IMR-90 (cell line): ENCODE measurements at regions not wholly inside any gene's neighbourhood (a gene's known extent, or its start where the extent isn't known, plus 50 kb on each side); places are given as distances from the start of the nearest gene placed in this dataset.

ENCODE experiments used
- ATAC-seq: fragments of 200-7000 bp; cut with Tn5 transposase; 2 replicates; pipeline ENCODE4 v1.9.1; 2020; ENCODE audit warnings: low read depth, mild to moderate bottlenecking, moderate library complexity
- BruUV-seq: library from RNA; stranded (reverse); fragments of 400-500 nt; replicated peaks from 2 replicates; lab custom pipeline; 2021; lab: Mats Ljungman, UMichigan
- CTCF ChIA-PET: fragments of 300-600 bp; formaldehyde crosslinking; extraction: SDS; loops from one replicate; lab custom pipeline; 2021; ENCODE audit warnings: antibody characterized with exemption; lab: Yijun Ruan, JAX
- POLR2A ChIA-PET: fragments of 300-600 bp; sonication (Branson Sonifier 250); formaldehyde crosslinking; loops from one replicate; lab custom pipeline; 2022; ENCODE audit warnings: antibody characterized with exemption; ENCODE audit not compliant: unreplicated experiment; lab: Charles Lee
- DNase-seq: peaks from one replicate; pipeline ENCODE4 v3.0.0; 2013
- H2AFZ ChIP-seq: replicated peaks from 2 replicates; pipeline ENCODE3; 2013; ENCODE audit warnings: low read length, mild to moderate bottlenecking; ENCODE audit not compliant: poor library complexity
- H2AK5ac ChIP-seq: 2 replicates; pipeline ENCODE4 v1.6.1; 2013; ENCODE audit warnings: low read depth, low read length, inconsistent platforms
- H2AK9ac ChIP-seq: replicated peaks from 2 replicates; pipeline ENCODE3; 2013; ENCODE audit warnings: mild to moderate bottlenecking, low read depth, low read length, moderate library complexity; ENCODE audit not compliant: poor library complexity
- H2BK120ac ChIP-seq: 2 replicates; pipeline ENCODE4 v1.6.1; 2013; ENCODE audit warnings: low read depth, low read length, inconsistent platforms
- H2BK15ac ChIP-seq: 3 replicates; pipeline ENCODE4 v1.6.1; 2013; ENCODE audit warnings: low read depth, low read length, inconsistent platforms
- H2BK20ac ChIP-seq: 2 replicates; pipeline ENCODE4 v1.6.1; 2013; ENCODE audit warnings: low read depth, mild to moderate bottlenecking, inconsistent platforms, low read length, moderate library complexity
- H2BK5ac ChIP-seq: 2 replicates; pipeline ENCODE4 v1.6.1; 2013; ENCODE audit warnings: mild to moderate bottlenecking, low read depth, low read length, inconsistent platforms; ENCODE audit not compliant: poor library complexity, severe bottlenecking
- H3K14ac ChIP-seq: replicated peaks from 2 replicates; pipeline ENCODE4 v1.6.1; 2013; ENCODE audit warnings: low read depth, low read length, inconsistent platforms
- H3K18ac ChIP-seq: 2 replicates; pipeline ENCODE4 v1.6.1; 2013; ENCODE audit warnings: low read depth, low read length, control low read depth
- H3K23ac ChIP-seq: 2 replicates; pipeline ENCODE4 v1.6.1; 2013; ENCODE audit warnings: low read depth, low read length, inconsistent platforms
- H3K27ac ChIP-seq: 2 replicates; pipeline ENCODE4 v1.5.1; 2013; ENCODE audit warnings: mild to moderate bottlenecking, control low read depth, low read length; ENCODE audit not compliant: insufficient read depth
- H3K27me3 ChIP-seq: 2 replicates; pipeline ENCODE4 v1.6.1; 2013; ENCODE audit warnings: low read length; ENCODE audit not compliant: control insufficient read depth, insufficient read depth
- H3K36me3 ChIP-seq: 2 replicates; pipeline ENCODE4 v1.6.1; 2013; ENCODE audit warnings: low read length, mixed read lengths; ENCODE audit not compliant: control insufficient read depth, insufficient read depth
- H3K4ac ChIP-seq: 2 replicates; pipeline ENCODE4 v1.6.1; 2013; ENCODE audit warnings: low read depth, low read length, inconsistent platforms
- H3K4me1 ChIP-seq: 2 replicates; pipeline ENCODE4 v1.6.1; 2013; ENCODE audit warnings: low read length, mixed read lengths; ENCODE audit not compliant: control insufficient read depth, insufficient read depth
- H3K4me2 ChIP-seq: 2 replicates; pipeline ENCODE4 v1.6.1; 2013; ENCODE audit warnings: low read depth, mild to moderate bottlenecking, control low read depth, low read length, moderate library complexity
- H3K4me3 ChIP-seq: 2 replicates; pipeline ENCODE4 v1.5.1; 2013; ENCODE audit warnings: low read depth, mild to moderate bottlenecking, control low read depth, low read length, moderate library complexity; ENCODE audit not compliant: insufficient read depth
- H3K56ac ChIP-seq: 2 replicates; pipeline ENCODE4 v1.6.1; 2013; ENCODE audit warnings: low read length, inconsistent platforms; ENCODE audit not compliant: insufficient read depth; ENCODE audit errors: extremely low read depth
- H3K79me1 ChIP-seq, 2 experiments: 2 replicates each; pipeline ENCODE4 v1.6.1; 2013; ENCODE audit warnings: low read length in 2 of 2, inconsistent platforms in 1 of 2, low read depth in 1 of 2
- H3K9ac ChIP-seq: 2 replicates; pipeline ENCODE4 v1.6.1; 2013; ENCODE audit warnings: low read depth, low read length, control low read depth
- H3K9me1 ChIP-seq: 2 replicates; pipeline ENCODE4 v1.6.1; 2013; ENCODE audit warnings: low read length, inconsistent platforms; ENCODE audit not compliant: insufficient read depth
- H3K9me3 ChIP-seq: 2 replicates; pipeline ENCODE4 v1.6.1; 2013; ENCODE audit warnings: low read length; ENCODE audit not compliant: control insufficient read depth, insufficient read depth
- H4K20me1 ChIP-seq: 2 replicates; pipeline ENCODE4 v1.6.1; 2013; ENCODE audit warnings: low read length, inconsistent platforms; ENCODE audit not compliant: insufficient read depth
- H4K5ac ChIP-seq: 2 replicates; pipeline ENCODE4 v1.6.1; 2013; ENCODE audit warnings: mild to moderate bottlenecking, low read depth, low read length, control low read depth
- H4K8ac ChIP-seq, 2 experiments: 2 replicates each; pipeline ENCODE4 v1.6.1; 2013; ENCODE audit warnings: low read depth in 2 of 2, low read length in 2 of 2, control low read depth in 1 of 2, inconsistent platforms in 1 of 2
- H4K91ac ChIP-seq: 2 replicates; pipeline ENCODE4 v1.6.1; 2013; ENCODE audit warnings: low read depth, low read length, inconsistent platforms; ENCODE audit not compliant: insufficient read depth
- BHLHE40 ChIP-seq: fragments of 150-350 bp; IDR thresholded peaks from 2 replicates; pipeline ENCODE4 v1.6.1; 2016; ENCODE audit warnings: mild to moderate bottlenecking, low read depth, low read length
- CEBPB ChIP-seq: IDR thresholded peaks from 2 replicates; pipeline ENCODE4 v1.6.1; 2012; ENCODE audit warnings: low read depth, low read length, improper control_type of control experiment
- FOS ChIP-seq: fragments of 150-350 bp; IDR thresholded peaks from 2 replicates; pipeline ENCODE4 v1.6.1; 2016; ENCODE audit warnings: low read depth, low read length
- MAZ ChIP-seq: IDR thresholded peaks from 2 replicates; pipeline ENCODE4 v1.6.1; 2012; ENCODE audit warnings: low read depth, mild to moderate bottlenecking, low read length, improper control_type of control experiment, moderate library complexity, borderline replicate concordance
- MXI1 ChIP-seq: IDR thresholded peaks from 2 replicates; pipeline ENCODE4 v1.6.1; 2012; ENCODE audit warnings: low read depth, mild to moderate bottlenecking, low read length, moderate library complexity, borderline replicate concordance
- NFE2L2 ChIP-seq: fragments of 150-350 bp; IDR thresholded peaks from 2 replicates; pipeline ENCODE4 v1.6.1; 2016; ENCODE audit warnings: low read depth, mild to moderate bottlenecking, low read length
- POLR2A ChIP-seq: IDR thresholded peaks from 2 replicates; pipeline ENCODE4 v1.6.1; 2012; ENCODE audit warnings: mild to moderate bottlenecking, low read depth, low read length
- RCOR1 ChIP-seq: IDR thresholded peaks from 2 replicates; pipeline ENCODE4 v1.6.1; 2012; ENCODE audit warnings: mild to moderate bottlenecking, low read length, improper control_type of control experiment; ENCODE audit not compliant: insufficient replicate concordance
- RFX5 ChIP-seq: IDR thresholded peaks from 2 replicates; pipeline ENCODE4 v1.8.0; 2012; ENCODE audit warnings: low read depth, mild to moderate bottlenecking, low read length, moderate library complexity
- SMC3 ChIP-seq: fragments of 150-350 bp; IDR thresholded peaks from 2 replicates; pipeline ENCODE4 v1.6.1; 2016; ENCODE audit warnings: low read depth, mild to moderate bottlenecking, antibody characterized with exemption, low read length, moderate library complexity
- WGBS, 2 experiments: methylation state at CpG; one replicate each; pipeline versions ENCODE4 v1.1.5 to v1.1.7; 2013; ENCODE audit warnings: missing lambda C conversion rate in 2 of 2; ENCODE audit not compliant: insufficient read length in 1 of 2; ENCODE audit errors: extremely low coverage in 2 of 2; 5-methylcytosine and 5-hydroxymethylcytosine counted together
- dilution Hi-C: fragments of 300-500 bp; cut with HindIII; formaldehyde crosslinking; loops from one replicate; pipeline ENCODE4 v1.14.3; 2018; ENCODE audit warnings: low sequenced_read_pairs; ENCODE audit not compliant: unreplicated experiment
- in situ Hi-C: fragments of 300-500 bp; cut with MboI; formaldehyde crosslinking; loops from 3 replicates; pipeline ENCODE4 v1.14.3; 2019; ENCODE audit warnings: low sequenced_read_pairs, inconsistent platforms, mixed read lengths
- intact Hi-C: fragments of 100-400 bp; cut with micrococcal nuclease; formaldehyde crosslinking; loops from 2 replicates; pipeline ENCODE4 v1.10.0; 2022
- TF ChIP-seq, protein P1 (sequence below): fragments of 150-350 bp; IDR thresholded peaks from 2 replicates; pipeline ENCODE4 v1.6.1; 2016; ENCODE audit warnings: low read depth, mild to moderate bottlenecking, low read length, moderate library complexity, borderline replicate concordance
- TF ChIP-seq, protein P2 (sequence below): conservative IDR thresholded peaks from 2 replicates; pipeline ENCODE4 v1.5.1; 2012; ENCODE audit warnings: mild to moderate bottlenecking, low read depth, low read length, improper control_type of control experiment
- TF ChIP-seq, protein P3 (sequence below): fragments of 150-350 bp; IDR thresholded peaks from 2 replicates; pipeline ENCODE4 v1.6.1; 2017; ENCODE audit warnings: mild to moderate bottlenecking, antibody characterized with exemption, low read length, low read depth

DNA sequence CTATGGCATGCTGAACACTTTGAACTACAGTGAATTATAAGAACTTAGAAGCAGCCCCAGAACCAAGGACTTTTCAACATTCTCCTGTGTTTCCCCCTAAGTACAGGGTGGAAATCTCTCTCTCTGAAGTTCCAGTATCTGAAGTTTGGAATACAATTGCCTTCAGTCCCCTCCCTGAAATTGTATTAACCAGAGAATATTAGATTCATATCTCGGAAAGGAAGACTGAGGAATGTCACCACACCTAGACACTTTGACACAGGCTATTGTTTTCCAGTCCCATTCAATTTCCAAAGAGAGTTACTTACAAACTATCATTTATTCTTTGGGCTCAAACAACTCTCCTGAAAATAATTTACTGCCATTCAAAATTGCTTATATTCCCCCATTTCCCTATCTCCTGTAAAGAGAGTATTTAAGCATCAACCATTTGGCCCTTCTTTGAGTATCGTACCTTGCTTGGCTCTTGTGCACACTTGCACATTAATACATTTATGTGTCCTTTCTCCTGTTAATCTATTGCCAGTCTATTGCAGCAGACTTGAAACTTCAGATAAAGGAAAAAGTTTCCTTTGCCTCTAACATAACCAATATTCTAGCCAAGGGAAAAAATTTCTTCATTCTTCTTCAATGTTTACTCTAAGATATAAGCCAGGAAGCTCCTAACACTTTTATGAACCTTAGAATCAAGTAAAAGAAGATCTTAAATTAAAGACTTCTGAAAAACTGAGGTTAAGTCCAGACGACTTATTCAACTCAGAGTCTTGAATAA is 402.4 kb upstream of the DDI1 start (continued):
- TF ChIP-seq NFE2L2, result no peak
- no peak for TF ChIP-seq BHLHE40
- TF ChIP-seq CEBPB, result no peak
- no peak for TF ChIP-seq MXI1
- TF ChIP-seq SMC3, result no peak

DNA sequence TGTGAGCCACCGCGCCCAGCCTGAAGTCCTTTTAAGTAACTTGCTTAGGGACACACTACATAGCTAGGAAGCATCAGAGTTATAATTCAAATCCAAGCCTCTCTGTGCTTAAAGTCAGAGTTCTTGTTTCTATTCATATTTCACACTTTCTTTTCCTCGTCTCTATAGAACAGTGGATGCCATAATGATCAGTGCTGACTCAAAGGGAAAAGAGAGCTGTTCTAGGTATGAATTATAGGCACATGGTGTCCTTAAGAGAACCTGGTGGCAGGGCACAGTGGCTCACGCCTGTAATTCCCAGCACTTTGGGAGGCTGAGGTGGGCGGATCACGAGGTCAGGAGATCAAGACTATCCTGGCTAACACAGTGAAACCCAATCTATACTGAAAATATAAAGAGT is 400.2 kb upstream of the DDI1 start:
- ATAC-seq, result no peak
- no CpG with 5 or more reads among the region's 6 CpGs for WGBS, 2 experiments
- intact Hi-C loops, result no loop called here
- TF ChIP-seq RCOR1 (no peak), BHLHE40 (no peak), MAZ (no peak), RFX5 (no peak), SMC3 (no peak), MXI1 (no peak), POLR2A (no peak), CEBPB (no peak), FOS (no peak)
- TF ChIP-seq, protein P1, sequence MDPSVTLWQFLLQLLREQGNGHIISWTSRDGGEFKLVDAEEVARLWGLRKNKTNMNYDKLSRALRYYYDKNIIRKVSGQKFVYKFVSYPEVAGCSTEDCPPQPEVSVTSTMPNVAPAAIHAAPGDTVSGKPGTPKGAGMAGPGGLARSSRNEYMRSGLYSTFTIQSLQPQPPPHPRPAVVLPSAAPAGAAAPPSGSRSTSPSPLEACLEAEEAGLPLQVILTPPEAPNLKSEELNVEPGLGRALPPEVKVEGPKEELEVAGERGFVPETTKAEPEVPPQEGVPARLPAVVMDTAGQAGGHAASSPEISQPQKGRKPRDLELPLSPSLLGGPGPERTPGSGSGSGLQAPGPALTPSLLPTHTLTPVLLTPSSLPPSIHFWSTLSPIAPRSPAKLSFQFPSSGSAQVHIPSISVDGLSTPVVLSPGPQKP, result no peak
- TF ChIP-seq, protein P2, sequence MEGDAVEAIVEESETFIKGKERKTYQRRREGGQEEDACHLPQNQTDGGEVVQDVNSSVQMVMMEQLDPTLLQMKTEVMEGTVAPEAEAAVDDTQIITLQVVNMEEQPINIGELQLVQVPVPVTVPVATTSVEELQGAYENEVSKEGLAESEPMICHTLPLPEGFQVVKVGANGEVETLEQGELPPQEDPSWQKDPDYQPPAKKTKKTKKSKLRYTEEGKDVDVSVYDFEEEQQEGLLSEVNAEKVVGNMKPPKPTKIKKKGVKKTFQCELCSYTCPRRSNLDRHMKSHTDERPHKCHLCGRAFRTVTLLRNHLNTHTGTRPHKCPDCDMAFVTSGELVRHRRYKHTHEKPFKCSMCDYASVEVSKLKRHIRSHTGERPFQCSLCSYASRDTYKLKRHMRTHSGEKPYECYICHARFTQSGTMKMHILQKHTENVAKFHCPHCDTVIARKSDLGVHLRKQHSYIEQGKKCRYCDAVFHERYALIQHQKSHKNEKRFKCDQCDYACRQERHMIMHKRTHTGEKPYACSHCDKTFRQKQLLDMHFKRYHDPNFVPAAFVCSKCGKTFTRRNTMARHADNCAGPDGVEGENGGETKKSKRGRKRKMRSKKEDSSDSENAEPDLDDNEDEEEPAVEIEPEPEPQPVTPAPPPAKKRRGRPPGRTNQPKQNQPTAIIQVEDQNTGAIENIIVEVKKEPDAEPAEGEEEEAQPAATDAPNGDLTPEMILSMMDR, result no peak
- TF ChIP-seq, protein P3, sequence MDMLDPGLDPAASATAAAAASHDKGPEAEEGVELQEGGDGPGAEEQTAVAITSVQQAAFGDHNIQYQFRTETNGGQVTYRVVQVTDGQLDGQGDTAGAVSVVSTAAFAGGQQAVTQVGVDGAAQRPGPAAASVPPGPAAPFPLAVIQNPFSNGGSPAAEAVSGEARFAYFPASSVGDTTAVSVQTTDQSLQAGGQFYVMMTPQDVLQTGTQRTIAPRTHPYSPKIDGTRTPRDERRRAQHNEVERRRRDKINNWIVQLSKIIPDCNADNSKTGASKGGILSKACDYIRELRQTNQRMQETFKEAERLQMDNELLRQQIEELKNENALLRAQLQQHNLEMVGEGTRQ, result no peak

More for the DNA sequence above, 400.2 kb upstream of the DDI1 start:
- no peak overlapping the region for H3K14ac ChIP-seq
- no peaks in the 10 kb centered on the region for H3K79me1 ChIP-seq
- H4K8ac ChIP-seq, result no peak overlapping the region
- DNase-seq, result no peak
- no peak overlapping the region for H3K4me3 ChIP-seq
- H2AK9ac ChIP-seq, result no peak overlapping the region
- in situ Hi-C loops (no loop called here), dilution Hi-C loops (no loop called here)
- H3K27ac ChIP-seq, result no peak overlapping the region
- ChIA-PET CTCF (no interaction called here), POLR2A (no interaction called here)
- no peaks in the 10 kb centered on the region for H3K36me3 ChIP-seq
- H2BK5ac ChIP-seq, result no peak overlapping the region
- BruUV-seq, result no TSS peak
- H3K4me2 ChIP-seq, result no peak overlapping the region
- H3K56ac ChIP-seq, result no peak overlapping the region
- no peaks in the 10 kb centered on the region for H3K27me3 ChIP-seq
- H4K20me1 ChIP-seq, result no peaks in the 10 kb centered on the region
- no peaks in the 10 kb centered on the region for H3K9me3 ChIP-seq
- H3K23ac ChIP-seq, result no peak overlapping the region
- peaks cover 9% of the 10 kb centered on the region; the same call in 1 of the 2 replicates for H3K4me1 ChIP-seq
- no peak overlapping the region for H3K18ac ChIP-seq
- H2BK120ac ChIP-seq, result no peak overlapping the region
- H4K5ac ChIP-seq, result no peak overlapping the region
- H3K9me1 ChIP-seq, result peaks cover 6% of the 10 kb centered on the region
- H2BK15ac ChIP-seq, result no peak overlapping the region; the same call in 2 of the 3 replicates
- no peak overlapping the region for H2AK5ac ChIP-seq
- no peak overlapping the region for H2AFZ ChIP-seq
- no peak overlapping the region for H3K4ac ChIP-seq
- no peak overlapping the region for H3K9ac ChIP-seq
- no peak overlapping the region for H4K91ac ChIP-seq
- no peak overlapping the region for H2BK20ac ChIP-seq
